GM12878 (cell line): ENCODE measurements at regions not wholly inside any gene's neighbourhood (a gene's known extent, or its start where the extent isn't known, plus 50 kb on each side); places are given as distances from the start of the nearest gene placed in this dataset.

Experiments
- ATAC-seq: fragments of 200-7000 bp; cut with Tn5 transposase; 3 replicates; pipeline ENCODE4 v1.9.1; 2020; ENCODE audit warnings: mild to moderate bottlenecking, moderate library complexity
- BruUV-seq: library from RNA; stranded (reverse); fragments of 400-500 nt; replicated peaks from 2 replicates; lab custom pipeline; 2021; lab: Mats Ljungman, UMichigan
- CTCF ChIA-PET: fragments of 300-600 bp; sonication (Branson Sonifier 250); formaldehyde crosslinking; extraction: SDS; loops from one replicate; lab custom pipeline; 2021; ENCODE audit warnings: inconsistent platforms; lab: Yijun Ruan, JAX
- POLR2A ChIA-PET: fragments of 350-600 bp; formaldehyde crosslinking; extraction: SDS; loops from one replicate; lab custom pipeline; 2021; ENCODE audit warnings: inconsistent platforms; lab: Charles Lee
- RAD21 ChIA-PET: fragments of 300-600 bp; sonication (Branson Sonifier 250); formaldehyde crosslinking; loops from one replicate; lab custom pipeline; 2023; ENCODE audit warnings: antibody characterized with exemption; ENCODE audit not compliant: unreplicated experiment; lab: Charles Lee
- SMC1A ChIA-PET: fragments of 300-600 bp; sonication (Branson Sonifier 250); formaldehyde crosslinking; loops from one replicate; lab custom pipeline; 2023; ENCODE audit not compliant: unreplicated experiment, uncharacterized antibody; lab: Charles Lee
- DNase-seq: peaks from one replicate; pipeline ENCODE4 v3.0.0-alpha.2; 2011; ENCODE audit warnings: low read depth, low spot score
- FAIRE-seq: peaks from 3 replicates; lab custom pipeline; 2011; peaks lifted over from hg19 to GRCh38; lab: Jason Lieb, UNC
- H2AFZ ChIP-seq: 2 replicates; pipeline ENCODE4 v1.6.0; 2011; ENCODE audit warnings: low read depth, low read length, control low read depth; ENCODE audit not compliant: control insufficient read depth
- H3K27ac ChIP-seq: 2 replicates; pipeline ENCODE4 v1.5.1; 2011; ENCODE audit warnings: control low read depth; ENCODE audit not compliant: control insufficient read depth, insufficient read depth
- H3K27me3 ChIP-seq, 2 experiments: replicated peaks in 1 of 2; 2 replicates each; pipeline versions ENCODE4 v1.6.0 to v1.6.1; 2011; ENCODE audit warnings: low read length in 1 of 2; ENCODE audit not compliant: control insufficient read depth in 2 of 2, insufficient read depth in 2 of 2
- H3K36me3 ChIP-seq, 2 experiments: 2 replicates each; pipeline ENCODE4 v1.5.1; 2011; ENCODE audit warnings: low read length in 1 of 2; ENCODE audit not compliant: control insufficient read depth in 2 of 2, insufficient read depth in 2 of 2
- H3K4me1 ChIP-seq: 2 replicates; pipeline ENCODE4 v1.6.1; 2011; ENCODE audit warnings: mild to moderate bottlenecking, low read length, moderate library complexity, mixed read lengths; ENCODE audit not compliant: control insufficient read depth, insufficient read depth
- H3K4me2 ChIP-seq: 2 replicates; pipeline ENCODE4 v1.6.0; 2011; ENCODE audit warnings: control low read depth; ENCODE audit not compliant: control insufficient read depth, insufficient read depth
- H3K4me3 ChIP-seq: fragments of 200-600 bp; sonication (generic); 2 replicates; pipeline ENCODE4 v1.5.1; 2016
- H3K79me2 ChIP-seq: 2 replicates; pipeline ENCODE4 v1.6.0; 2011; ENCODE audit warnings: low read length; ENCODE audit not compliant: control insufficient read depth, insufficient read depth
- H3K9ac ChIP-seq: 2 replicates; pipeline ENCODE4 v1.8.0; 2011; ENCODE audit warnings: low read length, control low read depth, mixed read lengths; ENCODE audit not compliant: control insufficient read depth, insufficient read depth
- H3K9me3 ChIP-seq: replicated peaks from 3 replicates; pipeline ENCODE4 v1.5.1; 2011; ENCODE audit warnings: mild to moderate bottlenecking, low read length; ENCODE audit not compliant: control insufficient read depth, insufficient read depth
- H4K20me1 ChIP-seq: 2 replicates; pipeline ENCODE4 v1.6.0; 2011; ENCODE audit not compliant: control insufficient read depth, insufficient read depth
- ATF2 ChIP-seq: IDR thresholded peaks from 2 replicates; pipeline ENCODE4 v1.6.1; 2012; ENCODE audit warnings: low read length, inconsistent platforms
- ATF7 ChIP-seq: fragments of 450-650 bp; IDR thresholded peaks from 2 replicates; pipeline ENCODE4 v1.6.1; 2016; ENCODE audit warnings: low read depth, mild to moderate bottlenecking
- BCL11A ChIP-seq: IDR thresholded peaks from 2 replicates; pipeline ENCODE4 v1.6.1; 2011; ENCODE audit warnings: low read depth, low read length
- BHLHE40 ChIP-seq, 2 experiments: fragments of 450-650 bp in 1 of 2; IDR thresholded peaks; 2 replicates each; pipeline ENCODE4 v1.6.1; 2011 to 2017; ENCODE audit warnings: low read depth in 2 of 2, borderline replicate concordance in 1 of 2, improper control_type of control experiment in 1 of 2, low read length in 1 of 2, mild to moderate bottlenecking in 1 of 2
- CTCF ChIP-seq, 3 experiments: IDR thresholded peaks in 2 of 3; conservative IDR thresholded peaks in 1 of 3; 2 replicates each; pipeline ENCODE4 v1.5.1; 2011; ENCODE audit warnings: low read depth in 3 of 3, low read length in 3 of 3, mild to moderate bottlenecking in 3 of 3, control low read depth in 2 of 3, moderate library complexity in 2 of 3, inconsistent platforms in 1 of 3, mixed read lengths in 1 of 3; ENCODE audit not compliant: control insufficient read depth in 2 of 3, insufficient read depth in 1 of 3; ENCODE audit errors: extremely low read depth in 1 of 3
- DPF2 ChIP-seq: fragments of 450-650 bp; IDR thresholded peaks from 2 replicates; pipeline ENCODE4 v1.6.1; 2017; ENCODE audit warnings: mild to moderate bottlenecking
- HDAC6 ChIP-seq: fragments of 200-600 bp; sonication (generic); IDR thresholded peaks from one replicate; pipeline ENCODE4 v1.8.0; 2017; ENCODE audit warnings: antibody characterized with exemption; ENCODE audit not compliant: unreplicated experiment
- IRF4 ChIP-seq: IDR thresholded peaks from 2 replicates; pipeline ENCODE4 v1.6.1; 2011; ENCODE audit warnings: low read depth, low read length
- MTA3 ChIP-seq: IDR thresholded peaks from 2 replicates; pipeline ENCODE4 v1.6.1; 2012; ENCODE audit warnings: low read length, inconsistent platforms, borderline replicate concordance
- MXI1 ChIP-seq: fragments of 150-350 bp; IDR thresholded peaks from 2 replicates; pipeline ENCODE4 v1.6.1; 2011; ENCODE audit warnings: low read depth, mild to moderate bottlenecking, inconsistent platforms, low read length, improper control_type of control experiment
- NFIC ChIP-seq: IDR thresholded peaks from 2 replicates; pipeline ENCODE4 v1.6.1; 2012; ENCODE audit warnings: low read depth, mild to moderate bottlenecking, inconsistent platforms, low read length, moderate library complexity
- NR2C2 ChIP-seq: IDR thresholded peaks from 2 replicates; pipeline ENCODE4 v1.6.1; 2011; ENCODE audit warnings: borderline replicate concordance, low read depth; ENCODE audit not compliant: control insufficient read depth, insufficient read length
- NR2F1 ChIP-seq: fragments of 450-650 bp; conservative IDR thresholded peaks from 2 replicates; pipeline ENCODE4 v1.6.1; 2017; ENCODE audit warnings: mild to moderate bottlenecking
- POLR2AphosphoS2 ChIP-seq: IDR thresholded peaks from 2 replicates; pipeline ENCODE4 v1.6.1; 2011; ENCODE audit warnings: low read depth, mild to moderate bottlenecking, low read length, improper control_type of control experiment, moderate library complexity
- RB1 ChIP-seq: fragments of 450-650 bp; formaldehyde crosslinking; IDR thresholded peaks from 2 replicates; pipeline ENCODE4 v1.6.1; 2017; ENCODE audit warnings: mild to moderate bottlenecking, borderline replicate concordance
- SMARCA5 ChIP-seq: fragments of 450-650 bp; IDR thresholded peaks from 2 replicates; pipeline ENCODE4 v1.6.1; 2017; ENCODE audit warnings: mild to moderate bottlenecking
- SRF ChIP-seq, 2 experiments: IDR thresholded peaks; 2 replicates each; pipeline ENCODE4 v1.6.1; 2011; ENCODE audit warnings: low read depth in 2 of 2, low read length in 2 of 2, mild to moderate bottlenecking in 1 of 2, moderate library complexity in 1 of 2
- ZNF622 ChIP-seq: fragments of 450-650 bp; IDR thresholded peaks from 2 replicates; pipeline ENCODE4 v1.6.1; 2017; ENCODE audit warnings: mild to moderate bottlenecking, inconsistent platforms
- WGBS: methylation state at CpG from one replicate; pipeline ENCODE4 v1.1.6; 2016; ENCODE audit warnings: low lambda C conversion rate; ENCODE audit not compliant: insufficient replicate concordance, insufficient coverage; ENCODE audit errors: missing lambda C conversion rate; 5-methylcytosine and 5-hydroxymethylcytosine counted together
- in situ Hi-C: fragments of 300-500 bp; cut with MboI; formaldehyde crosslinking; loops from 9 replicates; pipeline ENCODE4 v1.14.3; 2018; ENCODE audit warnings: mixed read lengths
- intact Hi-C: fragments of 100-400 bp; cut with micrococcal nuclease; formaldehyde crosslinking; loops from one replicate; pipeline ENCODE4 v1.14.2; 2022; ENCODE audit not compliant: unreplicated experiment
- TF ChIP-seq, protein P1 (sequence below): IDR thresholded peaks from 2 replicates; pipeline ENCODE4 v1.6.1; 2011; ENCODE audit warnings: low read depth, low read length, improper control_type of control experiment, borderline replicate concordance
- TF ChIP-seq, protein P2 (sequence below): IDR thresholded peaks from 2 replicates; pipeline ENCODE4 v1.6.1; 2011; ENCODE audit warnings: mild to moderate bottlenecking, low read depth, low read length, moderate library complexity; ENCODE audit not compliant: insufficient replicate concordance

GRCh38 chr1:208564466-208564865 is 320.3 kb upstream of the PLXNA2 start:
- Histone ChIP-seq H3K27me3 (peaks cover 0 to 6% of the 10 kb centered on the region in 2 experiments; a peak in 3 of 4 replicates), H3K27ac (no peak overlapping the region), H3K4me3 (no peak overlapping the region), H3K4me1 (no peaks in the 10 kb centered on the region), H4K20me1 (no peaks in the 10 kb centered on the region), H3K9ac (no peak overlapping the region), H2AFZ (no peak overlapping the region), H3K4me2 (no peak overlapping the region), H3K79me2 (no peaks in the 10 kb centered on the region), H3K9me3 (no peaks in the 10 kb centered on the region; the same call in 2 of the 3 replicates), H3K36me3 (no peaks in the 10 kb centered on the region)
- DNase-seq = no peak
- WGBS = 15% methylated on average over 3 of the region's 3 CpGs
- SMC1A ChIA-PET = no interaction called here
- FAIRE-seq = no peak
- in situ Hi-C loops = no loop called here
- intact Hi-C loops = no loop called here
- POLR2A ChIA-PET = no interaction called here
- ATAC-seq = no peak
- RAD21 ChIA-PET = no interaction called here
- CTCF ChIA-PET = no interaction called here
- TF ChIP-seq DPF2 (no peak), ATF7 (no peak), POLR2AphosphoS2 (no peak), IRF4 (no peak), SRF (IDR thresholded peaks at IDR 0.05; ENCODE audit: low read depth in 2 of 2, low read length in 2 of 2) (no peak), BCL11A (no peak), HDAC6 (no peak), NFIC (no peak), MTA3 (no peak), BHLHE40 (IDR thresholded peaks at IDR 0.05; ENCODE audit: borderline replicate concordance in 1 of 2, low read depth in 2 of 2, low read length in 1 of 2) (no peak), RB1 (no peak), SMARCA5 (no peak), CTCF (IDR thresholded peaks at IDR 0.05 in 2 of 3, conservative IDR thresholded peaks at IDR 0.05 in 1 of 3; ENCODE audit: control insufficient read depth in 2 of 3, extremely low read depth in 1 of 3, insufficient read depth in 1 of 3, low read depth in 3 of 3, low read length in 3 of 3) (no peak), ZNF622 (no peak), NR2C2 (no peak), MXI1 (no peak), NR2F1 (no peak), ATF2 (no peak)
- TF ChIP-seq, protein P1, sequence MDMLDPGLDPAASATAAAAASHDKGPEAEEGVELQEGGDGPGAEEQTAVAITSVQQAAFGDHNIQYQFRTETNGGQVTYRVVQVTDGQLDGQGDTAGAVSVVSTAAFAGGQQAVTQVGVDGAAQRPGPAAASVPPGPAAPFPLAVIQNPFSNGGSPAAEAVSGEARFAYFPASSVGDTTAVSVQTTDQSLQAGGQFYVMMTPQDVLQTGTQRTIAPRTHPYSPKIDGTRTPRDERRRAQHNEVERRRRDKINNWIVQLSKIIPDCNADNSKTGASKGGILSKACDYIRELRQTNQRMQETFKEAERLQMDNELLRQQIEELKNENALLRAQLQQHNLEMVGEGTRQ = no peak
- TF ChIP-seq, protein P2, sequence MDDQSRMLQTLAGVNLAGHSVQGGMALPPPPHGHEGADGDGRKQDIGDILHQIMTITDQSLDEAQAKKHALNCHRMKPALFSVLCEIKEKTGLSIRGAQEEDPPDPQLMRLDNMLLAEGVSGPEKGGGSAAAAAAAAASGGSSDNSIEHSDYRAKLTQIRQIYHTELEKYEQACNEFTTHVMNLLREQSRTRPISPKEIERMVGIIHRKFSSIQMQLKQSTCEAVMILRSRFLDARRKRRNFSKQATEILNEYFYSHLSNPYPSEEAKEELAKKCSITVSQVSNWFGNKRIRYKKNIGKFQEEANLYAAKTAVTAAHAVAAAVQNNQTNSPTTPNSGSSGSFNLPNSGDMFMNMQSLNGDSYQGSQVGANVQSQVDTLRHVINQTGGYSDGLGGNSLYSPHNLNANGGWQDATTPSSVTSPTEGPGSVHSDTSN = no peak
- TF ChIP-seq, all 136 proteins: peak for 0
- no TSS peak for BruUV-seq
